ENCODE measurements at regions not wholly inside any gene's neighbourhood (a gene's known extent, or its start where the extent isn't known, plus 50 kb on each side); places are given as distances from the start of the nearest gene placed in this dataset.

- no peak for DNase-seq
These were observed 51.8 kb upstream of the PAX1 start for GRCh38 chr20:21653628-21654027.

GRCh38 chr20:21643417-21643816 is 62.0 kb upstream of the PAX1 start:
- no peak for DNase-seq

- no peak for DNase-seq
These were observed 64.9 kb upstream of the PAX1 start for GRCh38 chr20:21640556-21640955.

- no peak for DNase-seq
These were observed 71.6 kb upstream of the PAX1 start for GRCh38 chr20:21633829-21634228.

GRCh38 chr20:21632735-21633053 is 72.8 kb upstream of the PAX1 start:
- no peak for DNase-seq

GRCh38 chr20:21632031-21632734 is 73.3 kb upstream of the PAX1 start:
- DNase-seq = no peak

- no peak for DNase-seq
These were observed 76.7 kb upstream of the PAX1 start for GRCh38 chr20:21628800-21629199.

- no peak for DNase-seq
These were observed 81.7 kb upstream of the PAX1 start for GRCh38 chr20:21623781-21624094.

- DNase-seq = no peak
These were observed 82.2 kb upstream of the PAX1 start for GRCh38 chr20:21623074-21623780.

GRCh38 chr20:21622097-21622857 is 83.2 kb upstream of the PAX1 start:
- DNase-seq = no peak

GRCh38 chr20:21618759-21619416 is 86.6 kb upstream of the PAX1 start:
- no peak for DNase-seq

- DNase-seq = peak; percentile 28
These were observed 89.8 kb upstream of the PAX1 start for GRCh38 chr20:21615617-21616080.

- DNase-seq = no peak
These were observed 90.5 kb upstream of the PAX1 start for GRCh38 chr20:21614980-21615379.

GRCh38 chr20:21613512-21613911 is 92.0 kb upstream of the PAX1 start:
- DNase-seq = no peak

- no peak for DNase-seq
These were observed 95.5 kb upstream of the PAX1 start for GRCh38 chr20:21609981-21610380.

- no peak for DNase-seq
These were observed 95.4 kb upstream of the NKX2-2 start for GRCh38 chr20:21609221-21609620.

GRCh38 chr20:21608777-21609176 is 94.9 kb upstream of the NKX2-2 start:
- no peak for DNase-seq

GRCh38 chr20:21607971-21608725 is 94.3 kb upstream of the NKX2-2 start:
- DNase-seq = no peak

- no peak for DNase-seq
These were observed 87.9 kb upstream of the NKX2-2 start for GRCh38 chr20:21601799-21602198.

GRCh38 chr20:21586682-21587081 is 72.8 kb upstream of the NKX2-2 start:
- DNase-seq = no peak

- no peak for DNase-seq
These were observed 69.8 kb upstream of the NKX2-2 start for GRCh38 chr20:21583486-21584168.

- no peak for DNase-seq
These were observed 63.7 kb upstream of the NKX2-2 start for GRCh38 chr20:21577551-21577950.

All from central memory CD4-positive, alpha-beta T cell (primary cell).